SK-N-SH (cell line): ENCODE measurements at regions not wholly inside any gene's neighbourhood (a gene's known extent, or its start where the extent isn't known, plus 50 kb on each side); places are given as distances from the start of the nearest gene placed in this dataset.
A peak's percentile ranks its signal among the peaks of the same experiment; 100 is the strongest.

Experiments used
- CTCF ChIA-PET: fragments of 300-600, 350-600 bp; formaldehyde crosslinking; extraction: SDS; loops from one replicate; lab custom pipeline; 2021; lab: Yijun Ruan, JAX
- POLR2A ChIA-PET: fragments of 350-600 bp; sonication (Branson Sonifier 250); formaldehyde crosslinking; extraction: SDS; loops from one replicate; lab custom pipeline; 2020; ENCODE audit warnings: antibody characterized with exemption, inconsistent platforms; lab: Yijun Ruan, JAX
- DNase-seq: peaks from one replicate; pipeline ENCODE4 v3.0.0; 2012
- H2AFZ ChIP-seq: fragments of 200-600 bp; sonication (generic); 2 replicates; pipeline ENCODE4 v1.8.1; 2016; ENCODE audit warnings: antibody characterized with exemption, mild to moderate bottlenecking, low read depth
- H3F3A ChIP-seq: fragments of 200-600 bp; sonication (generic); replicated peaks from 2 replicates; pipeline ENCODE3; 2016; ENCODE audit warnings: antibody characterized with exemption, mild to moderate bottlenecking; ENCODE audit not compliant: insufficient read depth
- H3K27ac ChIP-seq, 2 experiments: fragments of 200-500 bp in 1 of 2; fragments of 200-600 bp in 1 of 2; sonication (Bioruptor generic) in 1 of 2; sonication (generic), shearing (Covaris generic) in 1 of 2; 2 replicates each; pipeline versions ENCODE4 v1.5.1 to v1.6.1; 2014 to 2016; ENCODE audit warnings: low read depth in 2 of 2, inconsistent platforms in 1 of 2, low read length in 1 of 2, mild to moderate bottlenecking in 1 of 2, mixed read lengths in 1 of 2
- H3K27me3 ChIP-seq: fragments of 200-600 bp; sonication (generic), shearing (Covaris generic); 2 replicates; pipeline ENCODE4 v1.6.1; 2016; ENCODE audit warnings: mixed run types; ENCODE audit not compliant: insufficient read depth
- H3K36me3 ChIP-seq, 2 experiments: fragments of 200-500 bp in 1 of 2; fragments of 200-600 bp in 1 of 2; sonication (Bioruptor generic) in 1 of 2; sonication (generic) in 1 of 2; replicated peaks in 1 of 2; 2 replicates each; pipeline versions ENCODE3 to v1.5.1; 2014 to 2016; ENCODE audit warnings: low read length in 1 of 2, mild to moderate bottlenecking in 1 of 2; ENCODE audit not compliant: insufficient read depth in 2 of 2, control insufficient read depth in 1 of 2
- H3K4me1 ChIP-seq, 2 experiments: fragments of 200-500 bp in 1 of 2; fragments of 200-600 bp in 1 of 2; sonication (Bioruptor generic) in 1 of 2; sonication (generic), shearing (Covaris generic) in 1 of 2; 2 replicates each; pipeline versions ENCODE4 v1.5.1 to v1.6.1; 2014 to 2016; ENCODE audit warnings: low read depth in 1 of 2, low read length in 1 of 2, mixed run types in 1 of 2; ENCODE audit not compliant: insufficient read depth in 2 of 2, control insufficient read depth in 1 of 2
- H3K4me2 ChIP-seq: fragments of 200-600 bp; sonication (generic), shearing (Covaris generic); 2 replicates; pipeline ENCODE4 v1.6.1; 2017; ENCODE audit warnings: mixed run types
- H3K4me3 ChIP-seq, 2 experiments: fragments of 200-500 bp in 1 of 2; fragments of 200-600 bp in 1 of 2; sonication (Bioruptor generic) in 1 of 2; sonication (generic), shearing (Covaris generic) in 1 of 2; 2 replicates each; pipeline versions ENCODE4 v1.5.1 to v1.8.1; 2014 to 2016; ENCODE audit warnings: low read depth in 2 of 2, inconsistent platforms in 1 of 2, low read length in 1 of 2, mild to moderate bottlenecking in 1 of 2, mixed read lengths in 1 of 2, moderate library complexity in 1 of 2
- H3K79me2 ChIP-seq: fragments of 200-600 bp; sonication (generic); 2 replicates; pipeline ENCODE4 v1.8.1; 2017; ENCODE audit warnings: mild to moderate bottlenecking; ENCODE audit not compliant: insufficient read depth
- H3K9ac ChIP-seq: fragments of 200-600 bp; sonication (generic); 2 replicates; pipeline ENCODE4 v1.6.1; 2017; ENCODE audit warnings: mixed run types
- H3K9me2 ChIP-seq: fragments of 200-600 bp; sonication (generic); 2 replicates; pipeline ENCODE4 v1.6.1; 2017; ENCODE audit warnings: mixed run types
- H3K9me3 ChIP-seq: fragments of 200-600 bp; sonication (generic); 2 replicates; pipeline ENCODE4 v1.6.1; 2017; ENCODE audit warnings: mixed run types, mild to moderate bottlenecking, moderate library complexity
- H4K20me1 ChIP-seq: fragments of 200-600 bp; sonication (generic); 2 replicates; pipeline ENCODE4 v1.6.1; 2017; ENCODE audit warnings: mild to moderate bottlenecking, mixed run types; ENCODE audit not compliant: insufficient read depth
- CHD2 ChIP-seq: fragments of 150-350 bp; IDR thresholded peaks from 2 replicates; pipeline ENCODE4 v1.6.1; 2018; ENCODE audit warnings: low read length; ENCODE audit not compliant: partially characterized antibody
- CTCF ChIP-seq: fragments of 200-600 bp; sonication (generic); IDR thresholded peaks from 2 replicates; pipeline ENCODE4 v1.6.1; 2017; ENCODE audit warnings: antibody characterized with exemption, mild to moderate bottlenecking, moderate library complexity
- ELF1 ChIP-seq: IDR thresholded peaks from 2 replicates; pipeline ENCODE4 v1.4.0; 2012
- EP300 ChIP-seq, 2 experiments: IDR thresholded peaks; 2 replicates each; pipeline versions ENCODE4 v1.4.0 to v1.6.1; 2012; ENCODE audit warnings: borderline replicate concordance in 1 of 2, low read depth in 1 of 2, low read length in 1 of 2
- FOXJ3 ChIP-seq: sonication (generic); formaldehyde crosslinking; IDR thresholded peaks from 2 replicates; pipeline ENCODE4 v1.5.1; 2020; ENCODE audit warnings: mild to moderate bottlenecking, missing genetic modification reagents
- FOXM1 ChIP-seq: IDR thresholded peaks from 2 replicates; pipeline ENCODE4 v1.4.0; 2012; ENCODE audit warnings: low read depth, mild to moderate bottlenecking
- GATA2 ChIP-seq: sonication (generic); formaldehyde crosslinking; IDR thresholded peaks from 2 replicates; pipeline ENCODE4 v1.5.0; 2020; ENCODE audit warnings: mild to moderate bottlenecking, missing genetic modification reagents
- IRF3 ChIP-seq: fragments of 150-350 bp; IDR thresholded peaks from 2 replicates; pipeline ENCODE4 v1.6.1; 2016; ENCODE audit warnings: mild to moderate bottlenecking, low read depth, low read length
- JUND ChIP-seq: IDR thresholded peaks from 2 replicates; pipeline ENCODE4 v1.4.0; 2012
- MAX ChIP-seq: IDR thresholded peaks from 2 replicates; pipeline ENCODE4 v1.4.0; 2012; ENCODE audit warnings: low read depth
- MEF2A ChIP-seq: IDR thresholded peaks from 2 replicates; pipeline ENCODE4 v1.4.0; 2012; ENCODE audit warnings: low read depth, borderline replicate concordance
- NFIC ChIP-seq: IDR thresholded peaks from 2 replicates; pipeline ENCODE4 v1.4.0; 2012; ENCODE audit warnings: borderline replicate concordance
- NRF1 ChIP-seq: IDR thresholded peaks from 2 replicates; pipeline ENCODE4 v1.6.1; 2012; ENCODE audit warnings: low read depth, mild to moderate bottlenecking, low read length
- PBX3 ChIP-seq: IDR thresholded peaks from 2 replicates; pipeline ENCODE4; 2012
- POLR2AphosphoS5 ChIP-seq: IDR thresholded peaks from 2 replicates; pipeline ENCODE4 v1.6.1; 2012; ENCODE audit warnings: low read depth, low read length
- RCOR1 ChIP-seq: fragments of 150-350 bp; IDR thresholded peaks from 2 replicates; pipeline ENCODE4 v1.6.1; 2017; ENCODE audit warnings: antibody characterized with exemption, low read length
- REST ChIP-seq: IDR thresholded peaks from 2 replicates; pipeline ENCODE4 v1.6.1; 2012; ENCODE audit warnings: mild to moderate bottlenecking, low read depth, low read length, moderate library complexity
- SIN3A ChIP-seq: IDR thresholded peaks from 2 replicates; pipeline ENCODE4 v1.6.1; 2012; ENCODE audit warnings: low read depth, mild to moderate bottlenecking, low read length, moderate library complexity, borderline replicate concordance
- SMC3 ChIP-seq: IDR thresholded peaks from 2 replicates; pipeline ENCODE4 v1.6.1; 2012; ENCODE audit warnings: low read depth, low read length, improper control_type of control experiment
- TAF1 ChIP-seq: IDR thresholded peaks from 2 replicates; pipeline ENCODE4 v1.6.1; 2012; ENCODE audit warnings: low read depth, mild to moderate bottlenecking, low read length, moderate library complexity, borderline replicate concordance
- TCF12 ChIP-seq: IDR thresholded peaks from 2 replicates; pipeline ENCODE4 v1.4.0; 2012
- TEAD4 ChIP-seq: IDR thresholded peaks from 2 replicates; pipeline ENCODE4 v1.4.0; 2012; ENCODE audit warnings: mild to moderate bottlenecking, borderline replicate concordance; ENCODE audit not compliant: insufficient read depth
- USF1 ChIP-seq: IDR thresholded peaks from 2 replicates; pipeline ENCODE4 v1.4.0; 2012; ENCODE audit warnings: low read depth, borderline replicate concordance
- YY1 ChIP-seq: IDR thresholded peaks from 2 replicates; pipeline ENCODE4 v1.4.0; 2012; ENCODE audit warnings: low read depth, mild to moderate bottlenecking
- WGBS: methylation state at CpG from one replicate; pipeline ENCODE4 v1.1.6; 2017; ENCODE audit warnings: low lambda C conversion rate; 5-methylcytosine and 5-hydroxymethylcytosine counted together

- TF ChIP-seq POLR2AphosphoS5 (no peak), GATA2 (no peak), JUND (no peak), TCF12 (no peak), CHD2 (no peak)
- TF ChIP-seq, all 33 proteins: peak for 0
These were observed 138.2 kb upstream of the MKLN1 start (continued) for GRCh38 chr7:131189488-131189887.

GRCh38 chr7:131190146-131190545, 137.5 kb upstream of the MKLN1 start:
- Histone ChIP-seq H3F3A (peaks cover 31% of the 10 kb centered on the region), H3K9me3 (peaks cover 5% of the 10 kb centered on the region; the same call in 1 of the 2 replicates), H3K4me2 (peak overlapping the region; percentile 30), H3K27ac (peak overlapping the region; percentile 56 to 97; a peak in 2 of 4 replicates), H3K4me3 (no peak overlapping the region), H3K79me2 (no peaks in the 10 kb centered on the region), H2AFZ (no peak overlapping the region), H4K20me1 (no peaks in the 10 kb centered on the region), H3K9ac (no peak overlapping the region), H3K4me1 (peaks cover 7 to 25% of the 10 kb centered on the region in 2 experiments; a peak in 3 of 4 replicates), H3K36me3 (no peaks in the 10 kb centered on the region), H3K27me3 (no peaks in the 10 kb centered on the region), H3K9me2 (no peaks in the 10 kb centered on the region)
- no peak for DNase-seq
- 11% methylated on average over 2 of the region's 2 CpGs for WGBS
- ChIA-PET CTCF (interaction anchor here (1.1 kb wide), 1 partner anchor 9 kb away, joined by 5 read pairs; no protein-coding TSS in a partner anchor), POLR2A (no interaction called here)
- TF ChIP-seq NFIC = no peak; the same call in 1 of the 2 replicates
- TF ChIP-seq EP300 (IDR thresholded peaks at IDR 0.05; ENCODE audit: borderline replicate concordance in 1 of 2, low read depth in 1 of 2, low read length in 1 of 2) = peak in 1 of 2 experiments; percentile 29; a peak in 1 of 4 replicates
- TF ChIP-seq POLR2AphosphoS5 = peak; percentile 23; the same call in 1 of the 2 replicates
- no peak for TF ChIP-seq SIN3A
- TF ChIP-seq FOXJ3 (CRISPR knock-in tag) = no peak
- TF ChIP-seq FOXM1 = no peak
- no peak for TF ChIP-seq IRF3
- no peak for TF ChIP-seq GATA2
- no peak for TF ChIP-seq RCOR1
- TF ChIP-seq JUND = 0 out of 2 replicates have a peak, but pooled peaks have one; percentile 27
- 0 out of 2 replicates have a peak, but pooled peaks have one; percentile 12 for TF ChIP-seq TEAD4
- no peak for TF ChIP-seq NRF1
- TF ChIP-seq REST = peak; percentile 32; the same call in 1 of the 2 replicates
- no peak for TF ChIP-seq ELF1
- TF ChIP-seq PBX3 = peak; percentile 56; the same call in 1 of the 2 replicates
- no peak for TF ChIP-seq CTCF
- TF ChIP-seq YY1 = no peak
- no peak for TF ChIP-seq SMC3
- TF ChIP-seq TAF1 = no peak
- no peak for TF ChIP-seq USF1
- TF ChIP-seq TCF12 = peak; percentile 79
- 0 out of 2 replicates have a peak, but pooled peaks have one; percentile 22 for TF ChIP-seq MAX
- TF ChIP-seq MEF2A = no peak
